ENCODE measurements at regions not wholly inside any gene's neighbourhood (a gene's known extent, or its start where the extent isn't known, plus 50 kb on each side); places are given as distances from the start of the nearest gene placed in this dataset.
A peak's percentile ranks its signal among the peaks of the same experiment; 100 is the strongest.

DNA sequence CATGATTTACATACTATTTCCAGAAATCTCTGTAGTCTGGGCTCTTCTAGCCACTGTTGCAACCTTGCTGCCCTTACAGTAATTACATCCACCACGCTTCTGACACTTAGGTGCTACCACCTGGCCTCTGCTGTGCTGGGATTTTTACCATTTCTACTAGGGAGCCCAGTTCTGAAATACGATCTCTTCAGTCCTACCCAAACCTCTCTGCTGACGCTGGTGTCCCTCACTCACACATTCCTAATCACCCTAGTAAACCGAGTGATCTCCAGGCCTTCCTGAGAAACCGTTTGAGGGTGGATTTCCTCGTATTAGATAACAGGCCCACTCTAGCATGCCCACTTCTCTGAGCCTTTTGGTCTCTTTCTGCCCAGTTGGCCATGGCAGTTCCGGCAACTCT is 588.9 kb upstream of the CADM1 start:
- no peak for DNase-seq

DNA sequence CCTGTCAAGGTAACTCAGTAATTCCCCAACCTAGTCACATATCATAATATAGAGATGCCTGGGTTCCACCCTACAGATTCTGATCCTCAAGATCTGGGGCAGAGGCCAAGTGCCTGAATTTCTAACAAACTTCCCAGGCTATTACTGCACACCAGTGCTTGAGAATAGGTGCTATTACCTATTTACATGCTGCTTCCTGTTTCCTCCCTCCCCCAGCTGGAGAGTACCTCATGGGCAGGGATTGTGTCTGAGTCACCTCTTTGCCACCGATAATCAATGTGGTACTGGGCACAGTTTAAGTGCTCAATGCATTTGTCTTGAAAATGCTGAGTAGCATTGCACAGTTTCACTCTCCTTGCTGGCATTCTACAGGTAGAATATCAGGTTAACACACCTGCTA is 582.2 kb upstream of the CADM1 start:
- DNase-seq: no peak

DNA sequence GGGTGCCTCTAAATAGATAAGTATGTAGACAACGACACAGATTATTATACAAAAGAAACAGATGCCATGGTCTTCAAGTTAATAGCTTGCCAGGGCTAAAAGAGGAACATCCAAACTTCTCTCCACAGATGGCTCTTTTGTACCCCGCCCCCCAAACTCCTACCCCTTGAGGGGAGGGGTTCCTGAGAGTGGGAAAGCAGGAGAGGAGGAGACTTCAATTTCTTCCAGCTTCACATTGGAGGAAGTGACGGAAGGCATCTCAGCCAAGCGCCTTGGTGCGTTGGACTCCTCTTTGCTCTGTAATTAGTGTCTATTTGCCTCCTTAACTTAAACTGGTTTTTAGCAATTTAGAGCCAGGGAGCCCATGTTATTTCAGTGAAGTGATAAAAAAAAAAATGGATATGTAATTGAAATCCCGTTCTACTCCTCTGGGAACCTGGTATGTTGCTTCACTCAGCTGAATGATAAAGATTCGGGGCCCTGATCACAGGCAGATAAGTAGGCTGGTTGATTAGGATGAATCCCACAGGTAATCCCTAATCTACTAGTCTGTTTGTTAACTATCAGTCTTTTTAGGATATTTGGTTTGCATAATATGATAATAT is 580.9 kb upstream of the CADM1 start:
- DNase-seq: no peak

DNA sequence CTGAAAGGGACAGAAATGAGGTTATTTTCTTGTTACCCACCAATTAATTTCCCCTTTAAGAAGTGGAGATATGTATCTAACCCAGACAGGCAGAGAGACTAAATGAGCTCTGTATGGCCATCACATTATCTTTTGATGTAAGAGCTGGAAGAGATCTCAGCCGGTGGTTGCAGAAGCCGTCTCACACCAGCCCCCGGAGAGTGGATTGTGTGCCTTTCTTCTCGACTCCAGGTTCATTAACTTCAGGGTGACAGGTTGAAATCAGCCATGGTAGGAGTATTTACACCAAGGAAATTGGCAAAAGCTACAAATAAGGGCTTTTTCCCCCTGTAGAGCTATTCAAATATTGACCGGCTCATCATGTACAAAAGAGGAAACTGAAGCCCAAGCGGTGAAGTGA is 580.3 kb upstream of the CADM1 start:
- no peak for DNase-seq

DNA sequence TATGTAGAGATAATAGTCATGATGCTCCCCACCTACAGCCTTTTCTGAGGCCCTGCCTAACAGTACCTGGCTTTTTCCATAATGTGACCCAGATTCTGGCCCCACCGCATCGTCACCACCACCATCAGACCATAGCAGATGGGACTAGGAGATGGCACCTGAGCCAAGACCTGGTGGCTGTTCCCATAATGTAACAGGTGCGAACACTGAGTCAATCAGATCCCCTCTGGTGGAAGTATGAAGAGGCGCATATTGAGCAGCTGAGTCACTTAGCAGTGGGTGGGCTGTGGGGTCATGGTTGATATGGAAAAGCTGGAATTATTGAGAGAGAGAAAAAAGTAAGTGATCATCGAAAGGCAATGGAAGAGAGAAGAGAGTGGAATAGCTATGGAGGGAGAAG is 578.0 kb upstream of the CADM1 start:
- no peak for DNase-seq

DNA sequence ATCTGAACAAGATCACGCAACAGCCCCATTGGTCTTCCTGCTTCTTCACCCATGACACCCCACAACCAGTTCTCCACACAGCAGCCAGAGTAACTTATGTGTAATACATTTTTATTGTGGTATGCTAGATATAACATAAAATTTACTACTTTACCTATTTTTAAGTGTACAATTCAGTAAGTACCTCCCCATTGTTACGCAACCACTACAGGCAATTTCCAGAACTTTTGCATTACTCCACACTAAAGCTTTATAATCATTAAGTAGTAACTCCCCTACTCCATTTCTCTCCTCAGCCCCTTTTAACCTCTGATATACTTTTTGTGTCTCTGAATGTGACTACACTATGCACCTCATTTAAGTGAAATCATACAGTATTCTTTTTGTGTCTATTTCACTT is 575.4 kb upstream of the CADM1 start:
- DNase-seq: no peak

DNA sequence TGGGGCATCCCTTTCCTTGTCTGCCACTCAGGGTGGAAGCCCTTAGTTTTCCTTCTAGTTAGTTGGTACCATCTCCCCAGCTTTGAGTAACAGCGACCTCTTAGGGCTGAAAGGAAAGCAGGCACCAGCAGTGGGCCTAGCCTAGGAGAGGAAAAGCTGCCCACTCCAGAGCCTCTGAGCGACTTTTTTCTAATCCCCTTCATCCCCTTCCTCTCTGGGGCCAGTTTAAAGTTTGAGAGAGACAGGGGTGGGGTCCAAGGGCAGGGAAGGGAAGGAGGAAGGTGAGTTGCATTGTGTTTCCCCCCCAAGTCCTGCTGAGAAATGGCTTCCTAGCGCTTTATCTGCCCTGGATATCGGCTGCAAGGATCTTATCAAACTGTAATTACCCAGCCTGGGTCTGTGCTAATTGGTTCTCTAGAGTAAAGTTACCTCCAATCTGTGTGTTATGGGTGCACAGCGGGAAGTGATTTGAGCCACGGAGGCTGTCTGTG is 573.9 kb upstream of the CADM1 start:
- no peak for DNase-seq

DNA sequence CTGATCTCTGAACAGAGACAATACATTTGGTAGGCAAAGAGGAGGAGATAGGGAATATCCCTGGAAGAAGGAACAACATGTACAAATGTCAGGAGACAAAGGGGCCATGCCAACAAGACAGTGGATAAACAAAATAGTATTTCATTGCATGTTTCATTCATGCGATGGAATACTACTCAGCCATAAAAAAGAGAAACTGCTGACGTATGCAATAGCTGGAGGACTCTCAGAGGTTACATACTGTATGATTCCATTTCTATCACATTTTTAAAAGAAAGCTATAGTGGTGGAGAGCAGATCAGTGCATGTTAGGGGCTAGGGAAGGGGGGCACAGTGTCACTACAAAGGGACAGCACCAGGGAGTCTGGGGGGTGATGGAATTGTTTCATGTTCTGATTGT is 572.9 kb upstream of the CADM1 start:
- no peak for DNase-seq

DNA sequence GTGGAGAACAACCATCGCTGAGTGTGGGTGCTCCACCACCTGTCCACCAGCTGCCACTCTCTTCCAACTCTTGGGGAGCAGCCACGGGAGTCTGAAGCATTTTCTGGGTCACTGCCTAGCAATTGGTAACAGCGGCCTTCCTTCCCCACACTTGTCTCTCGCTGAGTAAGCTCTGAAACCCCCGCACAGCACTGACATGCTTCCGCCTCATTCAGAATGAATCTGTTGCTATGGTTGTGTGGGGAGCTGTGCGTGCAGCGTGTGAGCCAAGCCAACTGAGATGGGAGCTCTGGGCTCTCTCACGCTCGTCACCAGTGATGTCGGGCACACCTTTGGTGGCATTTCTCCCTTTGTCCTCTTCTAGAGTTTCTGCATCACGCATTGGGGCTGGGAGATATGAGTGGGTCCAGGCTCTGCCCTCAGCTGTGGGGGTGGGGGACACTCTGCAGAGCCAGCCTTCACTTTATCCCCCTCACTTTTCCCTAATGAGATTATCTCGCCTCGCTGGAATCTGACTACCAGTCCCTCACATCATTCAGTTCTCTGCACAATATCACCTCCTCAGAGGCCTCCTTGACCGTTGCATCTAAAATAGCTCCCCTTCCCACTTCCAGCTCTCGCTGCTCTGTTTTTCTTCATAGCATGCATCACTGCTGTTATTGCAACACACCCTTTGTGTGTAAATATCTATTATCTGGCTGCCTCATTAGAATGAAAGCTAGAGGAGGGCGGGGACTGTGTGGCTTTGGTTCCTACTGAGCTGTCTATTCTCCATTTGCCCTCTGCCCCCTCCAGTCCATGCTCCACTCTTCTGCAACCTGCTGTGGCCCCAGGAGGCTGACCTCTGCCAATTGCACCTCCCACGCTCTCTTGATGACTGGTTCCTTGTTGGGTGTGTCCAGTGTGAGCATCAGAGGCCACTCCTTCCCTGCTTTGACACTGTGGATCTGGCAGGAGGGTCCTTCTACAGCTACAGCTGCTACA is 569.9 kb upstream of the CADM1 start:
- no peak for DNase-seq

DNA sequence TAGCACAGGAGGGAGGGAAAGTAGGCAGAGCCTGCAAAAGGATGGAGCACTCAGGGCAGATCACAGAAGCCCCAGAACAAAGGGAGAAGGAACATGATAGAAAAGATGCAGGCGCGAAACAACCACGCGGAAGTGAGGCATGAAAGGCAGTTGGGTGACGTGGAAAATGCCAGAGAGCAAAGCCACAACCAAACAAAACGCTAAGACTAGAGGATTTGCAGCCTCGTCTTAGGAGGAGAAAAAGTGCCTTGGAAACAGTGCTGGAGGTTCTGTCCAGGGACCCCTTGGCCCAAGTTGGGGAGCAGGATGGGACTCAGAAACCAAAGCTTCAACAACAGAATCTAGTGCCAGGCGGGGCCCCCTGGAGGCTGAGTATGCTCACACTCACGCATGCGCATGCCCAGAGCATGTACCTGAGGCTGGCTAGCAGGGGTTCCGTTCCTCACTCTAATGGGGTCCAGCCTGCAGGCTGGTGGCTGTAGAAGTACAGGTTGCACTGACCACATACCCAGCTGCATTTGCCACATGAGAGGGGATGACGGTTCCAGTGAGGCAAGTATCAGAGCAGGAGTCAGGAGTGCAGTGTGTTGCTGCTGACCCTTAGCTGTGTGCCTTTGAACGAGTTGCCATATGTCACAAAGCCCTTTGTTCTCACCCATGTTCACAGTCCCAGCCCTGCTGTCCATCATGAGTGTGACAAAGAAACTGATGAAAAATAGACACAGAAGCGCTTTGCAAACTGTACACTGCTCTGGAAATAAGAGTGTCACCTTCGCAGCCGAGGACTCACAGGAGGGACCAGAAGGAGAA is 568.6 kb upstream of the CADM1 start:
- no peak for DNase-seq

DNA sequence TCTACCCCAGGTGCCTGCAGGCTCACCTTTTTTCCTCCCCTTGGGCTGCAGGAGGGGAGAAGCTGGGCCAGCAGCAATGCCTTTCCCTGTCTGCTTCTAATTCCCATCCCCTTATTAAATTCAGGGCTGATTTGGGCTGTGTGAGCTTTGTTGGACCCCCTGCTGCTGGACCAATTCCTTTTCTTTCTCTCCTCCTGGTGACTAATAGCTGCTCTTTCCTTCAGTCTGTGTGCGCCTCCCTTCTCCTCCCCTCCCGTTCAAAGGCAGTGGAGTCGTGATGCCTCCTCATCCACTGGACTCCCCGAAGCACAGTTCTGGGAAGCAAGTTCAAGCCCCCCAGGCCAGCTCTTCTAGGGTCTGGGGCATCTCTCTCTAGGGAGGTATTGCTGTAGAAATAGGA is 567.9 kb upstream of the CADM1 start:
- no peak for DNase-seq

DNA sequence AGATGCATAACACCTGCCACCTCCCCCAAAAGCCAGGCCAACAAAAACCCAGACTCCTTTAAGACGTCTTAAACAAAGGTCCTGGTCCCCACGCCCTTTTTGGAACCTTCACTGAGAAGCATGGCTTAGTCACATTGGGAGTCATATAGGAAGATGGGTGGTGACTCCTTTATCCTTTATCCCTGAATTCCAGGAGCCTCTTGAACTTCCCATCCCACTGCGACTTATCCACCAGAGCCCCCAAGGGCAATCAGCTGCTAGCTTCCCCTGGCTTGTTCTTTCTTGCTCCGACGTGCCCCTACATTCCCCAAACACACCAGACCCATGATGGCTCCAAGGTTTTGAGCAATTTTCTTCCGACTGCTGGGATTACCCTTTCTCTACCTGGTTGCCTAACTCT is 567.0 kb upstream of the CADM1 start:
- DNase-seq: no peak

DNA sequence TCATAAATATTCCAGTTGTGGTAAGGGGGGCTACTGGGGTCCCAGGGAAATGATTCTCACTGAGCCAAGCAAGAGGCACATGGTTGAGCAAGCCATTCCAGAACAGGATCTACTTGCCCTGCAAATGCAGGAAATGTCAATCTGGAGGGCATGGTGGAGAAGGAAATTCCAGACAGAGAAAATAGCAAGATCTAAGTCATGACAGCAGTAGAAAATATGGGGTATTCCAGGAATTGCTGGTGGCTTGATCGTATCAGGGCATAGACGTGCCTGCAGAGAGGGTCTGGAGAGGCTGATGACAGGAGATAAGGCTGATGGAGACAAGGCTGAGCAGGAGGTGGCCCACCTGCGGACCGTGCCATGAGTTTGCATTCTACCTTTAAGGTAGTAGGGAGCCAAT is 566.3 kb upstream of the CADM1 start:
- no peak for DNase-seq

DNA sequence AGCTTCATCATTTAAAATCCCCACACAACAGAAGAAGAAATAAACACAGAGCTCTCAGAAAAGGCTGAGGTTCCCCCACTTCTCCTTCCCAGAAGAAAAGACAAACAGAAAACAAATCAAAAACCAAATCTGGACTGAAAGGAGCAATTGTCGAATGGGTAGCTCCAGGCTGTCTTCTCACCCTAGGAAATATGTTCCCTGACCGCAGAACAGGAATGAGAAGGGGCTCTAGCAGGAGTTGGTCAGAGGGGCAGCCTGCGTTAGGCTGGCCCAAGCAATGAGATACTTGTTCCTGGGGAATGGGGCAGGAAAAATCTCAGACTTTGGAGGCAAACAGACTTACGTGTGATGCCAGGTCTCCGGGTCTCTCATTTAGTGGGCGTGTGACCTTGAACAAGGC is 562.6 kb upstream of the CADM1 start:
- no peak for DNase-seq

DNA sequence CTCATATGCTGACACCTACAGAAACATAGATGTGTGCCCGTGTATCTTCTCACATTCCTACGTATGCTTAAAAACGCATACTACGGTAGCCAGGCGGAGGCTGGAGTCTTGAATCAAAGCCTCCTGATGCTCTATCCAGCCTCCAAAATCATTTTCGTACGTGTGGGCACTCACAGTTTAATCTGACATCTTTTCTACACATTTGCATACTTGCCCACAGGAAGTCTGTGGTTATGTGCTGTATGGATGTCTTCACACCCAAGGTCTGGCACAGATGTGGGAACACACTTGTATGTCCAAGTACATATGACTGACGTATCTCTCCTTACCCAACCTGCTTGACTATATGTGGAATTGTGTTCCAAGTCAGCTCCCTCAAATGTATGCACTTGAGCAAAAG is 561.8 kb upstream of the CADM1 start:
- DNase-seq: no peak

DNA sequence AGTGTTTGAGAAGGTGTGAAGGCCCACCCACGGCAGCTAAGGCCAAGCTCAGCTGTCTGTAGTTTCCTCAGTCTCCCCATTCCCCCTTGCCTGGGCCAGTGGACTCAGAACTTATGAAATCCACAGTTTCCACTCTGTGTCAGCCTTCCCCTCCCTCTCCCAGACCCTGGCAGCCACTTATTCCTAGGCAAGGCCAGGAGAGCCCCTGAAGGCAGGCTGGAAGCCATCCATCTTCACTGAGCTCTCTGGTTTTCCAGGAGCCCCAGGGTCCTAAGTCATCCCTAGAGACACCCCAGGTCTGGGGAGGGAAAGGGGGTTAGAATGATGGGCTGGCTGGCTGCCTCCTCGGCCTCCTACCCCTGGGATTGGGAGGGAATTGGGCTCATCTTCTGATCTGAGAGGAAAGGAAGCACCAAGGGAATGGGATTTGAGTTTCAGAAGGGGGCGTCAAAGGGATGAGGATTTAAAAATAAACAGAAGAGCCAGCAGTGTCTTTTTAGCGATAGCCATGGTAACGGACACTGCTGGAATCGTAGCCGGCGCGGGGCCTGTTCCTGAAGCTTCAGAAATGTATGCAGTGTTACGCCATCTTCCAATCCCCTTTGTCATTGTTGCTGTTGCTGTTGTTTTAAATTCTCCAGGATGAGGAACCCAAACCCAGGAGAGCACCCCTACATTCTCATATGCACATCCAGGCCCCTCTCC is 561.1 kb upstream of the CADM1 start:
- DNase-seq: no peak

DNA sequence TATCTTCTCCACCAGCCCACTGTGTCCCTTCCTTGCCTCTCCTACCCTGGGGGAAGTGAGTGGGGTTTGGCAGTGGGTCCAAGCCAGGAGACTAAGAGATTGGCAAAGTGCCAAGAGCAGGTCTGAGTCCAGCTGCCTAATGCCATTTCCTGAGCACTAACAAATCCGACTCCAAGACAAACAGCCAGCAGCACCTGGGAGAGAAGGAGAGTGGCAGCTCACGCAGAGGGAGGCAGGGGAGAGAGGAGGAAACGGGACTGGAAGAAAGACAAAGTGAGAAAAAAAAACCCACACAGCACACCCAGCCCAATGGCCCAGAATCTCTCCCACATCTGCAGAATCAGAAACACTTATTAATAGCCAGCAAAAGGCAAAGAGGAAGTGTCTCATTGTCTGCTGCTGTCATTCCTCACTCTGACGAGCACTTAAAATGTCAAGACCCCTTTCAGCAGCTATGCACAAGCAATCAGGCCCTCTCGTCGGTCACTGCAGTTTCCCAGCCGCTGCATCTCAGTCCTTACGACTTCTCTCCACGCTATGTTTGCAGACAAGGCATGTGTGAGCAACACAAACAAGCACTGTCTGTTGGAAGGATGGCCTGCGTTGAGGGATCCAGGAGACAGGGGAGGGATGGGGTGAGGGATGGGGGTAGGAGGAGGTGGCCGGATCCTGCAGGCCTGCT is 558.4 kb upstream of the CADM1 start:
- DNase-seq: peak; percentile 92

DNA sequence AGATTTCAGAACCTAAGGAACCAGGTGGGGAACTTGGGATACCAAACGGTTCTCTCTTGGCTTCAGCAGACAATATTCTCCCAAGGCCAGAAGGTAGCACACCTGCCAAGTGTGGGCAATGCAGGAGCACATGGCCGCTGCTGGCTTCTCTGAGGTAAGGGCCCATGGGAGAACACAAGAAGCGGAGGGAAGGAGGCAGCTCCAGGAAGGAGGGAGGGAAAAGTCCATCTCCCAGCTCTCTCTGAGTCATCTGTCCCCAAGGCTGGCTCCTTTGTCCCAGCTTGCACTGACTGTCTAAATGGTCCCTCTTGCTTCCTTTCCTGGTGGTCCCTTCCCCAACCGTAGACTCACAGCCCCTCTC is 557.9 kb upstream of the CADM1 start:
- DNase-seq: no peak

DNA sequence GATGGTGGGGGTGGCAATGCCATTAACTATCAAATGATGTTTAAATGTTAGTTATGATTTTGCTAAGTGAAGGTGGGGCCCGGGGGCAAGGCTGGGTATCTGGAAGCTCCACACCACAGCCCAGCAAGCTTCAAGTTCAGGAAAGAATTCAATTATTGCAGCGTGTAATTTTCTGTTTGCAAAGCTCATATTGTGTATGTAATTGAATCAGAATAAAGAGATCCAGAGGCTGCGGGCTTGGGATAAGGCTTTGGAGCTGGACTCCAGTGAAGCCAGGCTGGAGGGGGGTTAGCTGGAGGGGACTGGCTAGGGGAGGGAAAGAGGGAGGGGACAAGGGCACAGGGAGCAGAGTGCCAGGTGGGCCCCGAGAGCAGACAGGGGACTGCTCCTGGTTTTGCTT is 557.1 kb upstream of the CADM1 start:
- DNase-seq: no peak

DNA sequence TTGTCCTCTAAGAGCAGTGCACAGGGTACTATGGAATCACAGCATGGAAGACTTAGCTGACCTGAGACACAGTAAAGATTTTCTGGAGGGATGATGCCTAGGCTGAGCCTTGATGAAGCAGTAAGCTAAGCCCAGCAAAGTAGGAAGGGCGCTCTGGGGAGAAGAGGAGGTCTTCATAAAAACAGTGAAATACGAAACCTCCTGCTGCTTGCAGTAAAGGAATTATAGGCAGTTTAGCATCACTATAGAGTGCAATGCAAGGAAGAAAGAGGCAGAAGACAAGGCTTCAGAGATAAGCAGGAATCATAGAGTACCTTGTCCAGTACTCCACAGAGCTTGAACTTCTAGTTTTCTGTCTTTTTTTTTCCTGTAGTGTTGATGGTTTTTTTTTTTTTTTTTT is 555.7 kb upstream of the CADM1 start:
- no peak for DNase-seq

DNA sequence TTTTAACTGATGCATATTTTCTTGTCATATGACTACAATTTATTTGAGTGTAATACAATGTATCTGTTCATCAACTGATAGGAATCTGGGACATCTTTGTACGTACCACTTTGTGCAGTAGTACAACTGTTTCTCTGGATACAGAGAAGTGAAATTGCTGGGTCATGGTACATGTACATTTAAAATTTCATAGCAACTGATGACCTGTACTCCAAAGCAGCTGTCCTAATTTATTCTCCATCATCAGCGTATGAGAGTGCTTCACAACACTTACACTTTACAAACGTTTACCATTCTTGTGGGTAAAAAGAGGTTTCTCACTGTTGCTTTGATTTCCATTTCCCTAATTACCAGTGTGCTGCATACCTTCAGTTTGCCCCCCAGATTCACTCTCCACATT is 552.8 kb upstream of the CADM1 start:
- DNase-seq: no peak

DNA sequence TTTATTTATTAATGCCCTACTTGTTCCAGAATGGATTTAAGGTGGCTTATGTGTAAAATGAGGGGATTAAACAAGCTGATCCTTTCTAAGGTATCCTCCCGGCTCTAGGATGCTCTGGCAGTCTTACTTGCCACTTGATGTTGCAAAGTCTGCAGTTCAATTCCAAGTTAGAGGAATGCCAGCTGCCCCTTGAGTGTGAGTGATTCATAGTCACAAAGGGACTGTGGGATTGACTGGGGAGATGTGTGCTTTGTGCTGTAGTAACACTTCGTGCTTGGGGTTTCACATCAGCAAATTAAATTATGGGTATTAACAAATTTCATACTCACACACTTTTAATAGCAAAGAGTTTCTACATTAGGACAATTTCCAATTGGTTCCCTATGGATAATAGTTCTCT is 550.8 kb upstream of the CADM1 start:
- no peak for DNase-seq

DNA sequence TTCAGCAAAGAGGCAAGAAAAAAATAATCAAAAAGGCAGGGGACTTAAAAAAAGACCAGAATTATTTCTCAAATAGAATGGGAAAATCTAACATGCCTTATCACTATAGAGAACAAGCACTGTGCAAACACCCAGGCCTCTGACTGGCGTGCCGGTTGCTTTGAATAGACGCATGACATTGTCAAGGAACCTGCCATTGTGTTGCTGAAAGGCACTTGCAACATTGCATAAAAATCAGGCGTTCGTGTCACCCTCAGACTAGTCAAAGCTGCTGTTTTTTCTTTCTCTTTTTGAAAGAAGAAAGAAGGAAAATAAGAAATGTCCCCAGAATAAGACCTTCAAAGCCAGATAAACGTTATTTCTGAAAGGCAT is 549.3 kb upstream of the CADM1 start:
- no peak for DNase-seq
